ENCODE measurements at regions not wholly inside any gene's neighbourhood (a gene's known extent, or its start where the extent isn't known, plus 50 kb on each side); places are given as distances from the start of the nearest gene placed in this dataset.

GRCh38 chr14:53515276-53515675 lies 362.2 kb upstream of the DDHD1 start:
- DNase-seq: no peak
- 43 to 78% methylated on average over 5 of the region's 5 CpGs for WGBS, 2 donors
- H3K27ac ChIP-seq: peak overlapping the region in 1 of 4 donors; percentile 26
- H3K36me3 ChIP-seq: no peaks in the 10 kb centered on the region
- H3K4me1 ChIP-seq: peaks cover 0 to 25% (median 17%) of the 10 kb centered on the region in 4 donors
- H3K9me3 ChIP-seq: no peaks in the 10 kb centered on the region
- H3K4me3 ChIP-seq: no peak overlapping the region
- intact Hi-C loops (cut with DNase I): no loop called here
- TF ChIP-seq CTCF (IDR thresholded peaks at IDR 0.05) (no peak), EP300 (IDR thresholded peaks at IDR 0.05) (no peak), POLR2AphosphoS5 (IDR thresholded peaks at IDR 0.05) (no peak), POLR2A (IDR thresholded peaks at IDR 0.05) (no peak)
- H3K27me3 ChIP-seq: no peaks in the 10 kb centered on the region

GRCh38 chr14:53514197-53514596 lies 361.1 kb upstream of the DDHD1 start:
- DNase-seq: no peak
- WGBS, 2 donors: 89 to 91% methylated on average over 3 of the region's 3 CpGs
- Histone ChIP-seq H3K27ac (no peak overlapping the region), H3K36me3 (no peaks in the 10 kb centered on the region), H3K4me3 (no peak overlapping the region), H3K27me3 (no peaks in the 10 kb centered on the region), H3K9me3 (no peaks in the 10 kb centered on the region), H3K4me1 (peaks cover 0 to 35% (median 26%) of the 10 kb centered on the region in 4 donors)
- TF ChIP-seq POLR2AphosphoS5 (IDR thresholded peaks at IDR 0.05) (no peak), POLR2A (IDR thresholded peaks at IDR 0.05) (no peak), EP300 (IDR thresholded peaks at IDR 0.05) (no peak), CTCF (IDR thresholded peaks at IDR 0.05) (no peak)
- intact Hi-C loops (cut with DNase I): no loop called here

- TF ChIP-seq EP300 (IDR thresholded peaks at IDR 0.05) (no peak), POLR2AphosphoS5 (IDR thresholded peaks at IDR 0.05) (no peak), POLR2A (IDR thresholded peaks at IDR 0.05) (no peak), CTCF (IDR thresholded peaks at IDR 0.05) (no peak)
- Histone ChIP-seq H3K9me3 (no peaks in the 10 kb centered on the region), H3K4me3 (no peak overlapping the region), H3K27me3 (no peaks in the 10 kb centered on the region), H3K4me1 (peaks cover 0 to 30% (median 21%) of the 10 kb centered on the region in 4 donors), H3K27ac (peak overlapping the region; percentile 61 to 75 (median 70)), H3K36me3 (no peaks in the 10 kb centered on the region)
- no peak for DNase-seq
- intact Hi-C loops (cut with DNase I): no loop called here
These were observed 357.3 kb upstream of the DDHD1 start for GRCh38 chr14:53510281-53510912.

- H3K4me1 ChIP-seq: peaks cover 0 to 21% (median 16%) of the 10 kb centered on the region in 4 donors
- peak overlapping the region; percentile 61 to 75 (median 70) for H3K27ac ChIP-seq
- H3K36me3 ChIP-seq: no peaks in the 10 kb centered on the region
- TF ChIP-seq POLR2AphosphoS5 (IDR thresholded peaks at IDR 0.05): peak; percentile 63 to 91 (median 82)
- TF ChIP-seq EP300 (IDR thresholded peaks at IDR 0.05): peak in 3 of 4 donors; percentile 14 to 79 (median 43)
- no peak for TF ChIP-seq CTCF (IDR thresholded peaks at IDR 0.05)
- H3K27me3 ChIP-seq: no peaks in the 10 kb centered on the region
- intact Hi-C loops (cut with DNase I): no loop called here
- 71 to 76% methylated on average over 11 of the region's 11 CpGs for WGBS, 2 donors
- H3K9me3 ChIP-seq: no peaks in the 10 kb centered on the region
- DNase-seq: peak; percentile 88
- no peak overlapping the region for H3K4me3 ChIP-seq
These were observed 356.4 kb upstream of the DDHD1 start for GRCh38 chr14:53509276-53510244.
